Activated CD4-positive, alpha-beta memory T cell treated with anti-CD3 and anti-CD28 coated beads for 36 hours (primary cell): ENCODE measurements at regions not wholly inside any gene's neighbourhood (a gene's known extent, or its start where the extent isn't known, plus 50 kb on each side); places are given as distances from the start of the nearest gene placed in this dataset.

Source experiments
- CTCF ChIA-PET: fragments of 350-600 bp; sonication (Branson Sonifier 250); formaldehyde crosslinking; loops from one replicate; lab custom pipeline; 2021; ENCODE audit warnings: antibody characterized with exemption, inconsistent platforms; lab: Charles Lee
- POLR2A ChIA-PET: fragments of 350-600 bp; sonication (Branson Sonifier 250); formaldehyde crosslinking; loops from one replicate; lab custom pipeline; 2021; ENCODE audit warnings: antibody characterized with exemption; lab: Charles Lee
- DNase-seq: peaks from one replicate; pipeline ENCODE4 v3.0.0-alpha.2; 2020
- H3K27ac Mint-ChIP-seq: one replicate; pipeline ENCODE4 v1.8.0; 2021; ENCODE audit warnings: mixed read lengths
- H3K27me3 Mint-ChIP-seq: one replicate; pipeline ENCODE4 v1.8.0; 2021; ENCODE audit warnings: mixed read lengths
- H3K36me3 Mint-ChIP-seq: one replicate; pipeline ENCODE4 v1.8.0; 2021; ENCODE audit warnings: mixed read lengths
- H3K4me1 Mint-ChIP-seq: one replicate; pipeline ENCODE4 v1.8.0; 2021; ENCODE audit warnings: low read depth, mixed read lengths
- H3K4me3 Mint-ChIP-seq: one replicate; pipeline ENCODE4 v1.8.0; 2021; ENCODE audit warnings: mild to moderate bottlenecking, mixed read lengths
- H3K9me3 Mint-ChIP-seq: one replicate; pipeline ENCODE4 v1.8.0; 2021; ENCODE audit warnings: mixed read lengths
- intact Hi-C: fragments of 100-400 bp; cut with micrococcal nuclease; formaldehyde crosslinking; loops from one replicate; pipeline ENCODE4 v1.15.1; 2023

DNA sequence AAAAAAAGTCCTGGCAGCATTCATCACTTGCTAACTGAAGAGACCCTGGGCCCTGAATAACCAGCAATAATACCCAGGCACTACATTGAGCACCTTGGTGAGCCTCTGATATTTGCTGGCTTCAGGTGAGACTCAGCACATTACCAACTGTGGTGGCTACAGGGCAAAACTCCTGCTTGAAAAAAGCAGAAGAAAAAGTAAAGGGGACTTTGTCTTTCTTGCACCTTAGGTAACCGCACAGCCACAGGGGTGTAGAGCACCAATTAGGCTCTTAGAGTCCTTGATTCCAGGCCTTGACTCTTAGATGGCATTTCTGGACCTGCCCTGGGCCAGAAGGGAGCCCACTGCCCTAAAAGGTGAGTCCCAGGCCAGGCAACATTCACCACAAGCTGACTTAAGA, 269.5 kb downstream of the AUH start:
- H3K36me3 Mint-ChIP-seq = peaks cover 6% of the 10 kb centered on the region
- intact Hi-C loops = no loop called here
- peaks cover 30% of the 10 kb centered on the region for H3K4me1 Mint-ChIP-seq
- no peak for DNase-seq
- ChIA-PET POLR2A (no interaction called here), CTCF (no interaction called here)
- no peak overlapping the region for H3K4me3 Mint-ChIP-seq
- no peaks in the 10 kb centered on the region for H3K27me3 Mint-ChIP-seq
- H3K27ac Mint-ChIP-seq = no peak overlapping the region
- H3K9me3 Mint-ChIP-seq = peaks cover 20% of the 10 kb centered on the region

DNA sequence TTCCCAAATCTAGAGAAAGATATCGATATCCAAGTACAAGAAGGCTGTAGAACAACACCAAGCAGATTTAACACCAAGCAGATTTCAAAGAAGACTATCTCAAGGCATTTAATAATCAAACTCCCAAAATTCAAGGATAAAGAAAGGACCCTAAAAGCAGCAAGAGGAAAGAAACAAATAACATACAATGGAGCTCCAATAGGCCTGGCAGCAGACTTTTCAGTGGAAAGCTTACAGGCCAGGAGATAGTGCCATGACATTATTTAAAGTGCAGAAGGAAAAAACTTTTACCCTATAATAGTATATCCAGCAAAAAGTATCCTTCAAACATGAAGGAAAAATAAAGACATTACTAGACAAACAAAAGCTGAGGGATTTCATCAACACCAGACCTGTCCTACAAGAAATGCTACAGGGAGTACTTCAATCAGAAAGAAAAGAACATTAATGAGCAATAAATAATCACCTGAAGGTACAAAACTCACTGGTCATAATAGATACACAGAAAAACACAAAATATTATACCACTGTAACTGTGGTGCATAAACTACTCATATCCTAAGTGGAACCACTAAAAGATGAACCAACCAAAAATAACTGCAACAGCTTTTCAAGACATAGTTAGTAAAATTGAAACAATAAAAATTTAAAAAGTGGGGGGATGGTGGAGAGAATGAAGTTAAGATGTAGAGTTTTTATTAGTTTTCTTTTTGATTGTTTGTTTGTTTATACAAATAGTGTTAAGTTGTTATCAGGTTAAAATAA, 267.2 kb downstream of the AUH start:
- H3K36me3 Mint-ChIP-seq = peaks cover 6% of the 10 kb centered on the region
- H3K27ac Mint-ChIP-seq = no peak overlapping the region
- H3K9me3 Mint-ChIP-seq = peaks cover 20% of the 10 kb centered on the region
- CTCF ChIA-PET = interaction anchor here (1.0 to 1.5 kb wide), 4 partner anchors 9 to 338 kb away, joined by 3 to 4 read pairs (median 4); no protein-coding TSS in a partner anchor
- H3K4me3 Mint-ChIP-seq = no peak overlapping the region
- no peak for DNase-seq
- no peaks in the 10 kb centered on the region for H3K27me3 Mint-ChIP-seq
- POLR2A ChIA-PET = interaction anchor here (0.6 to 1.2 kb wide), 4 partner anchors 23 to 115 kb away, joined by 3 to 5 read pairs (median 3); no protein-coding TSS in a partner anchor
- H3K4me1 Mint-ChIP-seq = peaks cover 32% of the 10 kb centered on the region
- intact Hi-C loops = no loop called here

DNA sequence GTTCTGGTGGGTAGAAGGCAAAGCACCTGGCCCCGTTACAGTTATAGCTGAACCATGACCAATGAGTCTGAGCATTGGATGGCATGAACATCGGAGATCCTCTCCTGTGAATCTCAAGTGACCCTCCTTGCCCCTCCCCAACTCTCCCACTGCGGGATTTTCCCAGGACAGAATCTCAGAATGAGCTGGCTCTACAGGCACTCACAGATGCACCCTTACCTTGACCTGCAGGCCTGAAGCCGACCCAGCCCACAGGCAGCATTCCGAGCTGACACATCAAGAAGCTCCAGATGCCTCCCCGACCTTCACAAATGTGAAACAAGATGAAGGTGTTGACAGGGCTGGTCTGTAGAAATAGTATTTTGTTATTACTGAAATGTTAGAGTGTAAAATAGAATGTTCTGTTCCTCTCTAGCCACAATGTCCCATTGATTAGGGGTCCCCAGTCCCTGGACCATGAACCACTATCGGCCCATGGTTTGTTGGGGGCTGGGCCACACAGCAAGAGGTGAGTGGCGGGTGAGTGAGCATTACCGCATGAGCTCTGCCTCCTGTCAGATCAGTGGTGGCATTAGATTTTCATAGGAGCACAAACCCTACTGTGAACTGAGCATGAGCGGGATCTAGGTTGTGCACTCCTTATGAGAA, 263.4 kb downstream of the AUH start:
- DNase-seq = no peak
- ChIA-PET POLR2A (interaction anchor here (0.6 to 4.4 kb wide), 4 partner anchors 26 to 49 kb away, joined by 3 to 45 read pairs (median 16); no protein-coding TSS in a partner anchor), CTCF (interaction anchor here (0.7 to 2.9 kb wide), 2 partner anchors 9 to 27 kb away, joined by 3 to 20 read pairs; no protein-coding TSS in a partner anchor)
- intact Hi-C loops = no loop called here
- Mint-ChIP-seq H3K36me3 (peaks cover 10% of the 10 kb centered on the region), H3K4me1 (peaks cover 61% of the 10 kb centered on the region), H3K4me3 (no peak overlapping the region), H3K27ac (no peak overlapping the region), H3K9me3 (peaks cover 18% of the 10 kb centered on the region), H3K27me3 (peaks cover 5% of the 10 kb centered on the region)

GRCh38 chr9:91099436-91099835, 262.3 kb downstream of the AUH start:
- intact Hi-C loops = no loop called here
- ChIA-PET POLR2A (interaction anchor here (0.6 to 4.4 kb wide), 17 partner anchors 10 to 846 kb away, joined by 3 to 45 read pairs (median 7); partner anchors contain the start of gene AUH), CTCF (interaction anchor here (1.0 to 3.1 kb wide), 6 partner anchors 10 to 333 kb away, joined by 3 to 20 read pairs (median 8); no protein-coding TSS in a partner anchor)
- Mint-ChIP-seq H3K4me1 (peaks cover 63% of the 10 kb centered on the region), H3K9me3 (peaks cover 6% of the 10 kb centered on the region), H3K36me3 (peaks cover 10% of the 10 kb centered on the region), H3K27me3 (peaks cover 5% of the 10 kb centered on the region), H3K27ac (peak overlapping the region; percentile 93), H3K4me3 (peak overlapping the region; percentile 73)
- DNase-seq = no peak

GRCh38 chr9:91100878-91101450, 260.8 kb downstream of the AUH start:
- Mint-ChIP-seq H3K27me3 (peaks cover 5% of the 10 kb centered on the region), H3K4me1 (peaks cover 56% of the 10 kb centered on the region), H3K27ac (peak overlapping the region; percentile 93), H3K9me3 (no peaks in the 10 kb centered on the region), H3K36me3 (peaks cover 4% of the 10 kb centered on the region), H3K4me3 (peak overlapping the region; percentile 73)
- ChIA-PET POLR2A (interaction anchor here (0.8 to 4.4 kb wide), 14 partner anchors 28 to 323 kb away, joined by 3 to 45 read pairs (median 6); partner anchors contain the start of genes AUH and NFIL3), CTCF (interaction anchor here (1.2 to 3.1 kb wide), 6 partner anchors 30 to 107 kb away, joined by 3 to 12 read pairs (median 4); no protein-coding TSS in a partner anchor)
- intact Hi-C loops = loop anchor here (1.0 to 2.0 kb wide), 10 partner anchors 30 to 324 kb away; no protein-coding TSS in a partner anchor
- peak; percentile 25 for DNase-seq

DNA sequence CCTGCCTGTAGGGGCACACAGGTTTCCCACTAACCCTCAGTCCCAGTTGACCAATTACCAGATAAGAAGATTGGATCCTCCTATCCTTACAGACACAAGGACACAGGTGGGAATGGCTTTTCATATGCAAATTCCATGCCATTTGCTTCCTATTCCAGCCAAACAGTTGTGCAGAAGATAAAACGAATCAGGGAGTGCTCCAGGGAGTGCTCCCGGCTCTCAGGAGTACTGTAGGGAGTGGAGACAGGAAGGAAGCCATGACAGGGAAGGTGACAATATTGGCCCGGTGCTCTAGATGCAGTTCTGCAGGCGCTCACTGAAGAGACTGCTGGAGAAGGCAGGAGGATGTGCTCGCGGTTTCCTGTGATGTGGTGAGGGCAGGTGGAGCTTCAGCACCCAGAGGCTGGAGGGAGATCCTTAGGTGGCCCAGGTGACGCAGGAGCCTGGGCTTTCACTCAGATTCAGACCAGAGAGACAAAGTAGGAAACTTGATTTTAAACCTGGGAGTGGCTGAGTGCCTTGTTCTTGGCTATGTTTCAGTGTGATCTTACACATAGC, 260.0 kb downstream of the AUH start:
- H3K4me1 Mint-ChIP-seq = peaks cover 56% of the 10 kb centered on the region
- H3K27ac Mint-ChIP-seq = peak overlapping the region; percentile 93
- CTCF ChIA-PET = interaction anchor here (1.6 to 3.1 kb wide), 2 partner anchors 29 to 30 kb away, joined by 4 to 12 read pairs; no protein-coding TSS in a partner anchor
- peaks cover 4% of the 10 kb centered on the region for H3K36me3 Mint-ChIP-seq
- intact Hi-C loops = loop anchor here (1.0 to 2.0 kb wide), 2 partner anchors 9 to 323 kb away; no protein-coding TSS in a partner anchor
- peak overlapping the region; percentile 73 for H3K4me3 Mint-ChIP-seq
- DNase-seq = peak; percentile 95
- H3K9me3 Mint-ChIP-seq = no peaks in the 10 kb centered on the region
- peaks cover 5% of the 10 kb centered on the region for H3K27me3 Mint-ChIP-seq
- POLR2A ChIA-PET = interaction anchor here (1.0 to 4.4 kb wide), 11 partner anchors 30 to 323 kb away, joined by 3 to 45 read pairs (median 9); partner anchors contain the start of gene NFIL3

- Mint-ChIP-seq H3K9me3 (no peaks in the 10 kb centered on the region), H3K27me3 (peaks cover 7% of the 10 kb centered on the region), H3K4me3 (peak overlapping the region; percentile 73), H3K4me1 (peaks cover 51% of the 10 kb centered on the region), H3K36me3 (peaks cover 4% of the 10 kb centered on the region), H3K27ac (peak overlapping the region; percentile 93)
- DNase-seq = no peak
- ChIA-PET POLR2A (interaction anchor here (1.0 to 4.4 kb wide), 9 partner anchors 29 to 322 kb away, joined by 3 to 45 read pairs (median 5); partner anchors contain the start of gene NFIL3), CTCF (interaction anchor here (1.6 to 3.1 kb wide), 2 partner anchors 29 to 31 kb away, joined by 4 to 12 read pairs; no protein-coding TSS in a partner anchor)
- intact Hi-C loops = loop anchor here (1.0 kb wide), 1 partner anchor 8 kb away; no protein-coding TSS in a partner anchor
These were observed 259.4 kb downstream of the AUH start for GRCh38 chr9:91102269-91102668.

- H3K4me1 Mint-ChIP-seq = peaks cover 47% of the 10 kb centered on the region
- no peaks in the 10 kb centered on the region for H3K9me3 Mint-ChIP-seq
- intact Hi-C loops = no loop called here
- H3K27me3 Mint-ChIP-seq = peaks cover 15% of the 10 kb centered on the region
- ChIA-PET CTCF (no interaction called here), POLR2A (no interaction called here)
- no peak overlapping the region for H3K27ac Mint-ChIP-seq
- no peak overlapping the region for H3K4me3 Mint-ChIP-seq
- H3K36me3 Mint-ChIP-seq = peaks cover 4% of the 10 kb centered on the region
- DNase-seq = no peak
These were observed 257.8 kb downstream of the AUH start for GRCh38 chr9:91103931-91104330.

DNA sequence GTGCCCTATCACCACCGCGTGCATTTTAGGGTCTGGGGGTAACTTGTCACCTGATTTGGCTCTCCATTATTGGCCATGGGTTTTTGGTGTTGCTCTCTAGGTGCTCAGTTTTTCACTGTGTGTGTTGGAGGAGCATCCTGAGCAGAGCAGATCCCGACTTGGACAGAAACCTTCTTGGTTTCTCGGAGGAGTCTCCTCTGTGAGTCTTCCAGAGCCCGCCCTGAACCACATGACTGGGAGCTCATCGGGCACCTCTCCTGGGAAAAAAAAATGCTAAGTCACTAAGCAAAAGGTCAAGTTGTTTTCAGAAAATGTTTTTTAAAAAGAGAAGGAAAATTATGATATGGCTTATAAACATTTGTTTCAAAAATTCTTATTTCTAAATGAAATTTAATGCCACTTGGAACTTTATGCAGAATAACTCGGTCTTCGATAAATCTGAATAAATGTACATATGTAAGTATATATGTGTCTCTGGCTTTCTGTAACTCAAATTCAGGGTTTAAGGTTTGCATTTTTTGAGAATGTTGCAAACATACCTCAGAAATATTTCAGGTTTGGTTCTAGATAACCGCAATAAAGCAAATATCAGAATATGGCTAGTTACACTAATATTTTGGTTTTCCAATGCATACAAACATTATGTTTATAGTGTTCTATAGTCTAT, 255.2 kb downstream of the AUH start:
- Mint-ChIP-seq H3K4me1 (peaks cover 30% of the 10 kb centered on the region), H3K27ac (no peak overlapping the region), H3K27me3 (peaks cover 19% of the 10 kb centered on the region), H3K9me3 (peaks cover 17% of the 10 kb centered on the region), H3K36me3 (peaks cover 14% of the 10 kb centered on the region), H3K4me3 (no peak overlapping the region)
- ChIA-PET POLR2A (interaction anchor here (0.8 kb wide), 1 partner anchor 9 kb away, joined by 3 read pairs; no protein-coding TSS in a partner anchor), CTCF (no interaction called here)
- intact Hi-C loops = no loop called here
- no peak for DNase-seq

DNA sequence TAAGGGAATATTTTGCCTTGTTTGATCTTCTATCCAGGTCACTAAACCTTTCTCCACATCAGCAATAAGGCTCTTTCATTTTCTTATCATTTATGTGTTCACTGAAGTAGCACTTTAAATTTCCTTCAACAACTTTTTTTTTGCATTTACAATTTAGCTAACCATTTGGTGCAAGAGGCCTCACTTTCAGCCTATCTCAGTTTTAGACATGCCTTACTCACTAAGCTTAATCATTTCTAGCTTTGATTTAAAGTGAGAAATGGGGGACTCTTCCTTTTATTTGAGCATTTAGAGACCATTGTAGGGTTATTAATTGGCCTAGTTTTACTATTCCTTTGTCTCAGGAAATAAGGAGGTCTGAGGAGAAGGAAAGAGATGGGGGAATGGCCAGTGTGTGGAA, 250.5 kb downstream of the AUH start:
- peaks cover 14% of the 10 kb centered on the region for H3K36me3 Mint-ChIP-seq

More for the DNA sequence above, 250.5 kb downstream of the AUH start:
- Mint-ChIP-seq H3K27ac (peak overlapping the region; percentile 16), H3K9me3 (peaks cover 17% of the 10 kb centered on the region), H3K27me3 (peaks cover 32% of the 10 kb centered on the region), H3K4me1 (peaks cover 12% of the 10 kb centered on the region), H3K4me3 (no peak overlapping the region)
- POLR2A ChIA-PET = no interaction called here
- intact Hi-C loops = loop anchor here (2.0 kb wide), 1 partner anchor 20 kb away; no protein-coding TSS in a partner anchor
- CTCF ChIA-PET = no interaction called here
- no peak for DNase-seq
